Activated CD8-positive, alpha-beta memory T cell treated with anti-CD3 and anti-CD28 coated beads, Interleukin-2, amount 50 U/mL, for 4 hours (primary cell): ENCODE measurements at regions not wholly inside any gene's neighbourhood (a gene's known extent, or its start where the extent isn't known, plus 50 kb on each side); places are given as distances from the start of the nearest gene placed in this dataset.
"Not testable (repeated sequence)": the region's sequence is repeated elsewhere in the genome, so short reads cannot be mapped to it uniquely, and the experiment has no call there.

Source experiments
- DNase-seq: peaks from one replicate; pipeline ENCODE4 v3.0.0-alpha.2; 2020

DNA sequence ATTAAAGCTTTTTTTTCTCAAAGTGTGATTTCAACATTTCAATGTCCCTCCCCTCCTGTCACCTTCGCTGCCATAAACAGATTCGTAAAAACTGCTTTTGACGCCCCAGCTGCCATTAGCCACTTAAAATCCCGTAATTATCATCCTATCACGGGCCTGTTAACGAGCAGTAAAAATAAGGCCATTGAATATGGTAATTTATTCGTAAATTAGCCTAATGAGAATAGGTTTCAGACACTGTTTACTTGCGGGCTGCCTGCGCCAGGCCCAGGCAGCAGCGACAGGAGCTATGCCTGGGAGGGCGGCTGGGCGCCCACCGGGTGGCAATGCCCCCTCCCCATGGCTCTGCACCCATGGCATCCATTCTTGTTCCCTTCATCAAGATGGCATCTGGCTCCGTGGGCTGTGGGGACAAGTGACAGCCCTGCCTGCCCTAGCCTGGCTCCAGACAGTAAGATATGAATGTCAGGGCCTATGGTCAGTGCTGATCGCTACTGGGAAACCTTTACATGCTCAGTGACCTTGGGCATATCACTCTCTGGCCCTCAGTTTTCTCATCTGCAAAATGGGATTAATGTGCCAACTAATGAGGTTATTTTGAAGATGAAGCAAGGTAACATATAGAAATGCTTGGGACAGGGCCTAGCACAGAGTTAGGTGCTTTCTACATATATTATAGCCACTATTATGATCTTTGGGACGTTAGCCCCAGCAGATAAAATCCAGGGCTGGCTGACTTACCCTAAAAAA, 500.8 kb downstream of the MN1 start:
- DNase-seq, result no peak

GRCh38 chr22:27302501-27302900, 499.1 kb downstream of the MN1 start:
- DNase-seq, result no peak

GRCh38 chr22:27303718-27304117, 497.8 kb downstream of the MN1 start:
- DNase-seq, result no peak

- no peak for DNase-seq
Observed at GRCh38 chr22:27306771-27307170, 494.8 kb downstream of the MN1 start.

DNA sequence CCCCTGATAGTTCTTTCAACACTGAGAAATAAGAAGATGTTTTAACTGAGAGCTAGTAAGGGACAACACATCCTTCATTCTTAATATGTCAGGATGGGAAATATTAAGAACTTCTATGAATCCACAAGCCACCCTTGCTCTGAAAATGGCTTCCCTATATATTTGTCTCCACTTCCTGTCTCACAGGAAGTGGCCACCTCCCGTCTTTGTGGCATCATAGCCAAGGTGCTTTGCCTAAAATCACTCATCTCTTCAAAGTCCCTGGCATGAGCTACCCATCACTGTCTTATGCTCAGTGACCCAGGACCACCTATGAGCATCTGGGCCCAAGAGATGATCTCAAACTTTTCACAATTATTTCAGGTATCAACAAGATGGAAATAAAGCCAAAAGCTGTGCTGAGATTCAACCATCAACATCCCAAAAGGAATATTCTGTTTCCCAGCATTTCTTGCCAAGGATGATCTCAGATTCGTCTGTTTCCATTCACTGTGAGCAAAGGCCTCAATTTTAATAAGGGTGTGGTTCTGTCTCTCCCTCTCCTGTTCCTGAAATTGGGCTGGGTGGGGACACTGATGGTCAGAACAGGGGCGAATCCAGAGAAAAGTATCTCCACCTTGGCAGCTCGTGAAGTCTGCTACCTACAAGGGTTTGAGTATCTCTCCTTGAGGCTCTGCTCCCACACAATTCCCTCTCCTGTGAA, 493.9 kb downstream of the MN1 start:
- DNase-seq, result no peak

- no peak for DNase-seq
Observed at GRCh38 chr22:27308513-27308912, 493.0 kb downstream of the MN1 start.

- no peak for DNase-seq
Observed at GRCh38 chr22:27309697-27310096, 491.9 kb downstream of the MN1 start.

- DNase-seq, result no peak
Observed at GRCh38 chr22:27310966-27311697, 490.4 kb downstream of the MN1 start.

GRCh38 chr22:27311698-27312550, 489.6 kb downstream of the MN1 start:
- no peak for DNase-seq

- no peak for DNase-seq
Observed at GRCh38 chr22:27312565-27312964, 489.0 kb downstream of the MN1 start.

DNA sequence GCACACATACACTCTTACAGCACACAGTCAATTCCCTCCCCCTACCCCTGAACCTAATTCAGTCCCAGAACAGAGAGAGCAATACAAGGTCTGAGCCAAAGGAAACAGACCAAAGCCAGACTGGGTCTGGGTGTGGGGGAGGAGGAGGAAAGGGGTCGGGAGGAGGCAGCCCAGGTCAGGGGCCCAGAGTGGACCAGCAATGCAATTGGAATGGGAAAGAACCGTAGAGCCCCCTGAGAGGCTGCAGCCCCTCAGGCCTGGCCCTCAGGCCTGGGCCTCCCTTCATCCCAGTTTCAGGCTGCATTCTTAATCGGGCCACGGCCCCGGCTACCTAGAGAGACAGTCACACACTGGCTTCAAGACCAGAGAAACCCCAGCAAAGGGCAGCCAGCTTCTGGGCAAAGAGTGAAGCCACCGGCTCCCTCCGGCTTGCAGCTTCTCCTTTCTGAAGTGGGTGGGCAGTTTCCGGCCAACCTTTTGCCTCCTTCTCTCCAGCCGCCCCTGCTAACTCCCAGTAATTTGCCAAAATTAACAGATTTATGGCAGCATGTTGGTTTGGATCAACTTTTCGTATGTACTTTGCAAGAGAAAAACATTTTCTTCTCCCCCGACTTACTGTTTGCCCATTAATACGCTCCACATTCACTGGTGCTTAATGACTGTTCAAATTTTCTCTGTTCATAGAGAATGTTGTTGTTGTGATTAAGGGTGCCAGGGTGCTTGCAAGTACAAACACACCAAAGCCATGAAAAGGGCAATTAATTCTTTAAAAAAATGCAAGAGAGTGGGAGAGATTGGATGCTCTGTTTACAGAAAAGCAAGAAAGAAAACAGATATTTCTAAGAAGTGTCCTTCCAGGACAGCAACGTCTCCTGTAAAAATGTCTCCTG, 488.3 kb downstream of the MN1 start:
- DNase-seq, result no peak

- no peak for DNase-seq
Observed at GRCh38 chr22:27314276-27314807, 487.2 kb downstream of the MN1 start.

- no peak for DNase-seq
Observed at GRCh38 chr22:27315833-27316232, 485.7 kb downstream of the MN1 start.

GRCh38 chr22:27317096-27317495, 484.5 kb downstream of the MN1 start:
- no peak for DNase-seq

DNA sequence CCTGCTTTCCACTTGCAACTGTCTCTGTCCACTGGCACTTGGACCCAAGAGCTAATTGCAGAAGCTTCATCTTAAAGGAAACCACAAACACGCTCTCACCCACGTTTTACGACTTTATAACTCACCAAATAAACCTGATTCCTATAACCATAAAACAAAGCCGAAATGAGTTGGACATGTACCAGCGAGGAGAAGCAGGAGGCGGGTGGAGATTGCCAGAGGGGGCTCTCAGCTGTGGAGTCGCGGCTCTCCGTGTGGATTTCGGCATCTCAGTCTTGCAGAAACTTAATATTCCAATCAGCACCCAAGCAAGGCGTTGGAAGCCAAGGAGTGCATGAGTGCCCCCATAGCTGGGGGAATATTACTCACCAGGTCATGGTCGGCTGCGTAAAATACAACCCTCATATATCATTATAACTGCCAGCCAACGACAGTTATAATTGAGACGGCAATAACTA, 483.6 kb downstream of the MN1 start:
- DNase-seq, result no peak

GRCh38 chr22:27318516-27318915, 483.0 kb downstream of the MN1 start:
- DNase-seq, result no peak

GRCh38 chr22:27323661-27324060, 477.9 kb downstream of the MN1 start:
- DNase-seq, result no peak

DNA sequence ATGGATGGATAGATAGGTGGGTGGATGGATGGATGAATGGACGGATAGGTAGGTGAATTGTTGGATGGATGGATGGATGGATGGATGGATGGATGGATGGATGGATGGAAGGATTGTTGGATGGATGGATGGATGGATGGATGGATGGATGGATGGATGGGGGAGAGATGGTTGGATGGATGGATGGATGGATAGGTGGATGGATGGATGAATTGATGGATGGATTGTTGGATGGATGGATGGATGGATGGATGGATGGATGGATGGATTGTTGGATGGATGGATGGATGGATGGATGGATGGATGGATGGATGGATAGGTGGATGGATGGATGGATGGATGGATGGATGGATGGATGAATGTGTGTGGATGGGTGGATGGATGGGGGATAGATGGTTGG, 476.6 kb downstream of the MN1 start:
- DNase-seq, result not testable (repeated sequence)

- no peak for DNase-seq
Observed at GRCh38 chr22:27327497-27327896, 474.1 kb downstream of the MN1 start.

GRCh38 chr22:27327981-27328721, 473.4 kb downstream of the MN1 start:
- no peak for DNase-seq
